ENCODE measurements at regions not wholly inside any gene's neighbourhood (a gene's known extent, or its start where the extent isn't known, plus 50 kb on each side); places are given as distances from the start of the nearest gene placed in this dataset.
"Not testable (repeated sequence)": the region's sequence is repeated elsewhere in the genome, so short reads cannot be mapped to it uniquely, and the experiment has no call there.

DNA sequence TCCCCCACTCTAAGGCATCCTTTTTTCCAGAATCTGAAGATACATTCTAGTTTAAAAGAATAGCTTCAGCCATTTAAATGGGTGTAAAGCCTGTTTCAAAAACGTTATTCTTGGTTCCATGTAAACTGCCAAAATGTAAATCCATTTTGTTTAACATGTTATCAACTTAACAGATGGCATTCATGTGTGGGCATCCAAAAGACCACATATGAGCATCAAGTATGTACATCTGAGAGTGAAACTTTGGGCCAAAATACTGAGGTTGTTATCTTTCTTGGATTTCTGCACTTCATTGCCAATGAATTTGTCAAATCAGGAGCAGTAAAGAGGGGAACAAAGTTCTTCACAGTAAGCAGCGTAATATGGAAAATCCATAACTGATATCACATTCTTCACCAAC is 395.4 kb downstream of the ZNF804A start:
- DNase-seq = no peak

- no peak for DNase-seq
These were observed 408.2 kb downstream of the ZNF804A start for GRCh38 chr2:185006481-185006880.

DNA sequence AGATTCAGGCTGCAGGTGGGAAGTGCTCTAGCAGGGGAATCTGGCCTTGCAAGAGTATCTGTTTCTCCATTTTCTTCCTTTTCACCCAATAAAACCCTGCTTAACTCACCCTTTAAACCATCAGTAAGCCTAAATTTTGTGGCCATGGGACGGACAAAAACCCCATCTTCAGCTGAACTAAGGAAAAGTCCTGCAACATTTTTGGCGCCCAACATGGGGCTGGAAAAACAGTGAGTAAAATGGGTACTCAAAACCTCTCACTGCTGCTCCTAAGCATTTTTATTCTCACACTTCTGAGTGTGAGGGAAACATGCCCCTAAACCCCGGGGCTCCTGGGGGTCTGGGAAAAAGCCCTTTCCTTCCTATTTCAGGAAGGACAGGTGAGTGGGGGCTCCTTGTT is 414.3 kb downstream of the ZNF804A start:
- no peak for DNase-seq

DNA sequence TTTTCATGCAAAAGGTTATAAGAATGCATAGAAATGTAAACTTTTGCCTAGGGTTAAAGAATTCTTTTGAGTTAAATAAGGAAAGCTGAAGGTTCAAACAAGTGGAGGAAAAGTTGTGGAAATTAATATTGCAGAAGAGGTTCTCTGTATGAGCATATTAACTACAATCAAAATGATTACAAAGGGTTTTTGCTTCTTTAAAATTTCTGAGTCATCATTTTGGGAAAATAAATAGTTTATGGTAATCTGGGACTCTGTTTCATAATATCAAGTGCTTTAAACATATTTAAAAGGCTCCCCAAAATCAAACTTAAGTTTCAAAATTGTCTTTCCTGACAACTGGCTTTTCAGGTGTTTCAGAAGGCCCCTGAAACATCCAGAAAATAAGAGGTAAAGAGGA is 415.7 kb downstream of the ZNF804A start:
- no peak for DNase-seq

GRCh38 chr2:185025891-185026290 is 427.6 kb downstream of the ZNF804A start:
- not testable (repeated sequence) for DNase-seq

- no peak for DNase-seq
These were observed 437.6 kb downstream of the ZNF804A start for GRCh38 chr2:185035906-185036305.

- no peak for DNase-seq
These were observed 446.1 kb downstream of the ZNF804A start for GRCh38 chr2:185044323-185044874.

DNA sequence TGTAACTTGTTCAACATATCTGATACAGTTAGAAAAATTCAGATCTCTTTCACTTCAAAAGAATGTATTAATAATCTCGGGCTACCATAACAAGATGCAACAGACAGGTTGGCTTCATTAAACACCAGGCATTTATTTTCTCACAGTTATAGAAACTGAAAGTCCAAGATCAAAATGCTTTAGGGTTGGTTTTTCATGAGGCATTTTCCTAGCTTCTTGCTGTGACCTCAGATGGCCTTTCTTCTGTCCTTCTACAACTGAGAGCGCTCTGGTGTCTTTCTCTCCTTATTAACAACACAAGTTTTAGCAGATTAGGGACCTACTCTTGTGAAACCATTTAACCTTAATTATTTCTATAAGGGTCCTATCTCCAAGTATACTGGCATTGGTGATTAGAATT is 452.5 kb downstream of the ZNF804A start:
- DNase-seq = no peak

GRCh38 chr2:185063761-185064160 is 465.4 kb downstream of the ZNF804A start:
- DNase-seq = no peak

DNA sequence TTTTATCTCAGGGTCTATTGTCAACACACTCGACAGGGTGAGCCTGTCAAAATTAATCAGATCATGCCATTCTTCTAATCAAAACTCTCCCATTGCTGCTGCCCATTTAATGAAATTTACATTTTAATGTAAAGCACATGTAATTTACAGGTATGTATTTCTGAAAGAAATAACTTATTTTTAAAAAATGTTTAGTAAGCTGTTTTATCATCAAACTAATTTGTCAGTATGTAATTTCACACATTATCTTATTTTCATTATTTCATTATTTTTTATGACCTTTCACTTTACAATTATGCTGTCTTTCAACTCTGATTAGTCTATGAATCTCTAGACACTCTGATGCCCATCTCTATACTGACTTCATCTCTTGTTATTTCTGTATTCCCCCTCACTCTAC is 467.8 kb downstream of the ZNF804A start:
- DNase-seq = no peak

DNA sequence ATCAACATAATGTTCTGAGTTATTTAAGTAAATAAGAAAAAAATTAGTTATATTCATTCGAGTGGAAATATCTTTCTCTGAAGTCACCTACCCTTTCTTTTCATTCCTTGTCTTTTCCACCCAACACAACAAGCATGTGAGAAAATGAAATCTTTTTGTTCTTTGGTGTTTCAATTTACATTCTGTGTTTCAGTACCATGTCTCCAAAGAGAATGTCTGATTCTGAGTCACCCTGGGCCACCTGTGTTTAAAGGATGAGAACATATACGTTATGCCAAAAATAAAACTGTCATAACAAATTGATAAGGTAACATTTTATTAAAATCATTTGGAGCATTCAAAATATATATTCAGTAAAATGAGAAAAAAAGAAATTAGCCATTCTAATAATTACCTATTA is 470.8 kb downstream of the ZNF804A start:
- DNase-seq = no peak

DNA sequence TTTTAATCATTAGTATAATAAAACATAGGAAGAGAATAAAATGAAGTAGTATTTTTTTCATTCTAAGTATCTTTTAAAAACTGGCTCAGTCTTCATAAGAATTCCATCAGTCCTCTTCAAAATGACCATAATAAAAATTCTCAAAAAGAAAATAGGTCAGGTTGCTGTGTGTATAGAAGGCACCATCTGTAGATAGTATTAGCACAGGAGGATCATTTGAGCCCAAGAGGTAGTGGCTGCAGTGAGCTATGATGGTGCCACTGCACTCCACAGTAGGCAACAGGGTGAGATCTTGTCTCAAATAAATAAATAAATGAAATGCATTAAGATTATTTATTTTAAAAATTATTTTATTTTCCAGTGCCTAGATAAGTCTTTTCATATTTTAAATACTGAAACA is 475.8 kb downstream of the ZNF804A start:
- DNase-seq = no peak

- no peak for DNase-seq
These were observed 484.4 kb downstream of the ZNF804A start for GRCh38 chr2:185082749-185083148.

DNA sequence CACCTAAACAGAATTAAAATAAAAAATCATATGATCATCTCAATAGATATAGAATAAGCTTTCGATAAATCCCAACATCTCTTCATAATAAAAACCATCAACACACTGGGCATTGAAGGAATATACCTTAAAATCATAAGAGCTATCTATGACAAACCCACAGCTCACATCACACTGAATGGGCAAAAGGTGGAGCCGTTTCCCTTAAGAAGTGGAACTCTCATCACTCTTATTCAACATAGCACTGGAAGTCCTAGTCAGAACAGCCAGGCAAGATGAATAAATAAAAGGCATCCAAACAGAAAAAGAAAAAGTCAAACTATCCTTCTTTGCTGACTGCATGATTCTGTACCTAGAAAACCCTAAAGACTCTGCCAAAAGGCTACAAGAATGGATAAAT is 510.3 kb downstream of the ZNF804A start:
- no peak for DNase-seq

DNA sequence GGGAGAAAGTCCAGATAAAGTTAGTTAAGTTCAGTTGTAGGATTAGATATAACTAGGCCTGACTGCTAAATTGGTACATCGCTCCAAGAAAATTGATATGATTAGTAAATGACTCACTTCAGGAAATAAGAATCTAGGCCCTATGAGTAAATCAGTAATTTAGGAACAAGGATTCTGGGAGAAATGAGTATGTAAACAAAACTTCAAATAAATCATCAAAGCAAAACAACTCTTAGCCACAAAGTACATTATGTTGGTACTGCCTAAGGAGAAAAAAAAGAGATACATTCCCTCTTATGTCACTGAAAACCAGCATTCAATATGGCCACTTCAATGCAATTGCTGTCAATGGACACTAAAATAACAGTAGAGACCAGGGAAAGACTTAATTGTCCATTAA is 529.1 kb downstream of the ZNF804A start:
- no peak for DNase-seq

GRCh38 chr2:185128346-185128745 is 530.0 kb downstream of the ZNF804A start:
- DNase-seq = no peak

DNA sequence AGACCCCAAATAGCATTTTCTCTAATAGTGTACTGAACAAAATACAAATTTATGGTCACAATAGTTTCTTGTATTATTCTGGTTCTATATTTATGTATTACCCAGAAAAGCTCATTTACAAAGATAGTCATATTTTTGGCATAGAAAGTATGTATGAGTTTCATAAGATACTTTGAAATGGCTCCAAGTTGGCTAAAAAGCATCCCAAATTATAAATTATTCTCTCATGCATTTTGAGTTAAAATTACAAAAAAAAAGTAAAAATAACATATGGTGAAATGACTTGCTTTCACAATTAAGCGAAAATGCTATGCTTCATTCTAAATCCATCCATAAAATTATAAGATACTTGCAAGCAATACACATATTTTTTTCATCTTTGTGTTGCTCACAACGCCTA is 530.7 kb downstream of the ZNF804A start:
- no peak for DNase-seq

GRCh38 chr2:185130685-185131084 is 532.4 kb downstream of the ZNF804A start:
- DNase-seq = no peak

GRCh38 chr2:185132501-185133041 is 534.2 kb downstream of the ZNF804A start:
- DNase-seq = no peak

GRCh38 chr2:185137700-185138099 is 539.4 kb downstream of the ZNF804A start:
- DNase-seq = no peak

- no peak for DNase-seq
These were observed 544.3 kb downstream of the ZNF804A start for GRCh38 chr2:185142677-185143076.

DNA sequence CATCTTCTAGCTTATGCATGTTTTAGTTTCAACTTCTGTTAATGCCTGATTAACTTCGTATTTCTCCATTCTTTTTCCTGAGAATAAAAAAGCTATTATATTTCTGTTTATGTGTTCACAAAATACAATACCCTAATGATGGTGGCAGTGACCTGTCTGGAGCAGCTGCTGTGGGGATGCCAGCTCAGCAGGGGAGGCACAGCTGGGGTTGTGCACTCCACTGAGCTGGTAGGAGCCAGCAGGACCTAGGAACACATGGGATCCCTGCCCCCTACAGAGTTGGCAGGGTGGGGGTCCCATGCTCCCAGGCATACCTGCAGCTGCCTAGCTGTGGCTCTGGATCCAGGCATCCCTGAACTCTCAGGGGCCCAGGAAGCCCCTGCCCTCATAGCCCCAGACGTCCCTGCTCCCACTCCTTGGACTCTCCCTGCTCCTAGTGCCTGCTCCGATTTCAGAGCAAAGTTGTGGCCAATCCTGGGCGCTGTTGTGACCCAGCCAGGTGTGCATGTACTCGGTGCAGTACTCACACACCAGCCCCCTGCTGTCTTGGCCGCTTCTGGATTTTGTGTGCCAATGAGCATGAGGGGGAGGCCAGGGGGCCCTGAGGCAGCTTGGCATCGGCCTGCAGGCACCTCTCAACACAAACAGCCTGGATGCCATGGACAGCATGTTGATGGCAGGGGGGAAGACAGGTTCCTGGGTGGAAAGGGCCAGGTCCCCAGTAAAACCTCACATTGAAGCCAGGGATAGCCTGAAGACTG is 546.0 kb downstream of the ZNF804A start:
- DNase-seq = no peak

DNA sequence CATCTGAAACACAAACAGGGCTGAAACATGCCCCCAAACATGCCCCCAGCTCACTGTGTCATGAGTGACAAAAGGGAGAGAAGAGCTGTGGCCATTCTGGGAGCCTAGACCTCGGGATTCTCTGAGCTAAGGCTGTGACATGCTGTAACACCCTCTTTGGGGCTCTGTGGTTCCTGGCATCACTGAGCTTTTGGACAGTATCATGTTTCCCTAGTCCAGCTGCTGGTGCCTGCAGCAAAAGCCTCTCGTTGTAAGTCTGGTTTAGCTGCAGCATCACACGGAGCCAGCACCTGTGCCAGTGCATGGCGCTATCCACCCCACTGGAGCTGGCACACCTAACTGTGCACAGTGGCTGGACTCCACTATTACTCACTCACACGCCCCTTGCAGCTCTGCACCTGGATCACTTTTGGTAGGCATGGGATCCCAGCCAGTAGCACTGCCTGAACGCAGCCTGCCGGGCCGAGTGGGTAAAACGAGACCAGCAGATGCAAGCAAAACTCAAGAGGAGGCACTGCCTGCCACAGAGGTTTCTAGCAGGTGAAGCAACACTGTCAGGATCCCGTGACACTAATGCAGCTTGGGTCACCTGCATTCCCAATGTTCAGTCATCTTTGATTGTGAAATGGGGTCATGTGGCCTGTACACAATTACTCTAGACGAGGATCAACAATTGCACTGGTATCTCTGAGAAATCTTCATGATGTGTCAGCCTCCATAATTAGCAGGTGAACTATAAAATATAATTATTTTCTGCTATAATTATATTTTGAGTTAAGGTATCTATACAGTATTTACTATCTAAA is 547.2 kb downstream of the ZNF804A start:
- DNase-seq = no peak

DNA sequence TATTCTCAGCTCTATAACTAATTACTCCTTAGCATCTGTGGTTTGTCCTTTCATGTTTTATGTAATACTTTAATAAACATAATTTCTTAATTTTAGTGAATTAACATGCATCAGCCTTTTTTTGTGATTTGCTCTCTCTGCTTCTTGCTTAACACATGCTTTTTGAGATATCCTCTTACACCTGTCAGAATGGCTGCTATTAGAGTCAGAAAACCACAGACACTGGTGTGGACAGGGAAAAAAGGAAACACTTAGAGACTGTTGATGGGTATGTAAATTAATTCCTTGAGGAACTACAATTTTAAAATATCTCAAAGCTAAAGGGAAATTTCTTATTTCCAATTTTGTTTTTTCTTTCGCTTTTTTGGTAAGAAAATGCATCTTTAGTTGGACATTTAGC is 549.0 kb downstream of the ZNF804A start:
- no peak for DNase-seq

Measured in NCI-H1694 (cell line).